ENCODE measurements at regions not wholly inside any gene's neighbourhood (a gene's known extent, or its start where the extent isn't known, plus 50 kb on each side); places are given as distances from the start of the nearest gene placed in this dataset.

DNA sequence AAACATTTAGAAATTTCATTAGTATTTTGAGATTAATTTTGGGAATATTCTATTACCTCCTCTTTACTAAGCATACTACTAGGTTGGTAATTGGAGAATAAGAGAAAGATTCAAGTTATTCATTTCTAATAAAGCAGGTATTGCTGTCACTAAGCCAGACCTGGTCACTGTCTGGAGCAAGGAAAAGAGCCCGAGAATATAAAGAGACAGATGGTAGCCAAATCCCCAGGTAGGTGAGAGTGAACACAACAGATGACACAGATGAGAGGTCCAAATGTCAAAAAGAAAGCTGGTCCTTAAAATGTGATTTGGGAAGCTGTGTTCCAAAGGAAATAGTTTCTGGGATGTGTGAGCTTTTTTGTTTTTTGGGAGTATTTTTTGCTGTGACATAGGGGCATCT lies 128.6 kb downstream of the ZNF100 start:
- TF ChIP-seq RARB (CRISPR knock-in tag; IDR thresholded peaks at IDR 0.05) (no peak), TCF4 (CRISPR knock-in tag; IDR thresholded peaks at IDR 0.05; ENCODE audit: borderline replicate concordance) (no peak), PATZ1 (CRISPR knock-in tag; IDR thresholded peaks at IDR 0.05; ENCODE audit: borderline replicate concordance) (no peak), ARNTL (CRISPR knock-in tag; IDR thresholded peaks at IDR 0.05; ENCODE audit: borderline replicate concordance, low read depth) (no peak), ISL1 (CRISPR knock-in tag; IDR thresholded peaks at IDR 0.05) (no peak), ZC3H10 (CRISPR knock-in tag; IDR thresholded peaks at IDR 0.05) (no peak), SNAI2 (CRISPR knock-in tag; IDR thresholded peaks at IDR 0.05) (no peak), GLIS3 (CRISPR knock-in tag; IDR thresholded peaks at IDR 0.05) (no peak), CSDC2 (CRISPR knock-in tag; IDR thresholded peaks at IDR 0.05) (no peak), ZFP3 (CRISPR knock-in tag; IDR thresholded peaks at IDR 0.05) (no peak), CREB5 (CRISPR knock-in tag; IDR thresholded peaks at IDR 0.05; ENCODE audit: low read depth) (no peak)
